GM23248 (cell line): ENCODE measurements at regions not wholly inside any gene's neighbourhood (a gene's known extent, or its start where the extent isn't known, plus 50 kb on each side); places are given as distances from the start of the nearest gene placed in this dataset.

Source experiments
- EZH2 ChIP-seq: fragments of 200-600 bp; sonication (generic); IDR thresholded peaks from 2 replicates; pipeline ENCODE4 v1.6.1; 2018; ENCODE audit warnings: antibody characterized with exemption, mild to moderate bottlenecking; ENCODE audit not compliant: insufficient read depth, poor library complexity, severe bottlenecking
- EZH2phosphoT487 ChIP-seq: fragments of 200-600 bp; sonication (generic); IDR thresholded peaks from 2 replicates; pipeline ENCODE4 v1.6.1; 2018; ENCODE audit warnings: antibody characterized with exemption, moderate library complexity, mild to moderate bottlenecking, low read depth; ENCODE audit not compliant: insufficient read depth

DNA sequence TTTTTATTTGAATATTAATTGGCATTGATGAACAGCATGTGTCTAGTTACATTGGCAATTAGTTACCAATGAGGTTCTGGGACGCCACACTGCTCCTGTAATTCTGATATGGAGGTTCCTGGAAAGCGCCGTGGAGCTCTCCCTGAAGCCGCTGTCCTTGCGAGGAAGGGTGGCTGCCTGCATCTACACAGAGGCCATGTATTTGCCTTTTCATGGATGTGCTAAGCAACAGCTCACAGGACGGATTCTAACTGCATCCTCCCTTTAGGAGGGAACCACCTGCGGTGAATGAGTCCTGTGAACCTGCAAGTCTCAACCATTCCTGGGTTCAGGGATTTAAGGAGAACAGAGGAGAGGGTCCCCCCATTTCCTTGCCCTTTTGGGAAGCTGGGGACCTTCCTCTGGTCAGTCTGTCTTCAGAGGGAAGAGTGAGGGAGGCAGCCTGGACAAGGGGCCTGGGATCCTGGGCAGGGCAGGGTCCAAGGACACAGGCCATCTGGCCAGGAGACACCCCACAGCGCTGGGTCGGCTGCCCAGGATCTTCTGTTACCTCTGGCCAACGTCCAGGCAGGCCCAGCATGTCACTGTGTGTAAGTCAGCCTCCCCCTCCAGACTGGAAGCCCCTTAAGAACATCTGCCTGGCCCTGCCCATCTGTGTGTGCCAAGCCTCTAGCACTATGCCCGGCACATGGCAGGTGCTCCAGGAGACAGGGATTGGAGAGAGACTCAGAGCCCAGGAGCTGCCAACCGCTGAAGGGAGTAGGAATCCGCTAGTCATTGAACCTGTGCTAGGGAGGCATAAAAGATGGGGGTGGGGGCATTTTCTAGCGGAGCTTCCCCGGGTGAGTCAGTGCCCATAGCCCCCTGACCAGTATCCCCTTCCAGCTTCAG lies 314.1 kb upstream of the TNRC6C start:
- no peak for TF ChIP-seq EZH2
- no peak for TF ChIP-seq EZH2phosphoT487
